GM19351 (cell line): ENCODE measurements at regions not wholly inside any gene's neighbourhood (a gene's known extent, or its start where the extent isn't known, plus 50 kb on each side); places are given as distances from the start of the nearest gene placed in this dataset.

Source experiments
- ATAC-seq: cut with Tn5 transposase; IDR thresholded peaks from one replicate; pipeline ENCODE4 v1.9.1; 2021; ENCODE audit warnings: mild to moderate bottlenecking, moderate library complexity; ENCODE audit not compliant: unreplicated experiment

DNA sequence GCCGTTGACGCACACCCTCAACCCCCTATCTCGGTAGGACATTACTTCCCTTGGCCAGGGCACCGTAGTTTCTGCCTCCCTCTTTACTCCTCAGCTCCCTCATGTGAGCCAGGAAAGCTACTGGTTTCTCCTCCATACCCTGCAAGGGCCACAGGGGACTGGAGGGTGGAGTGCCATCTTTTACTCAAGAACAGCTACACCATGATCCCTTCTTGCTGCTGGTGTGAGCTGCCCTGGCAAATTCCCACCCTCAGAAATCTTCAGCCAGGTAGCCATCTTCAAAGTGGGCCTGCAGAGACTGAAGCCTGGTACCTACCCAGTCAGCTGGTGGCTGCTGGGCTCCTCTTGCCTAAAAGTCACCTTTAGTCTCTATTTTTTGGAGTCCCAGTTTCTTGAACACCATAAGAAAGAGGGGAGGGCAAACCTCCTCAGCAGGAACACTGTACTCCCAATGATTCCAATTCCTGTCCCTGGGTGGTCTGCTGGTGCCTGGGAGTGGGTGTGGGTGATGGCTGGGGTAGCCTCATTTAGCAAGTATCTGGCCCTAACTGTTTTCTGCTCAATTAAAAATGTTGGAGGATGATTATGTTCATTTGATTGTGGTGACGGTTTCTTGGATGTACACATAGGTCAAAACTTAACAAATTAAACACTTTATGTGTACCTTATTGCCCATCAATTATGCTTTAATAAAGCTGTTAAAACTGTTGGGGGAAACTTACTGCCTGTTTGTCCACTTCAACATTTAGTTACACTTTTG, 105.0 kb upstream of the NPY start:
- no peak for ATAC-seq

GRCh38 chr7:24191362-24191761, 92.6 kb upstream of the NPY start:
- no peak for ATAC-seq

DNA sequence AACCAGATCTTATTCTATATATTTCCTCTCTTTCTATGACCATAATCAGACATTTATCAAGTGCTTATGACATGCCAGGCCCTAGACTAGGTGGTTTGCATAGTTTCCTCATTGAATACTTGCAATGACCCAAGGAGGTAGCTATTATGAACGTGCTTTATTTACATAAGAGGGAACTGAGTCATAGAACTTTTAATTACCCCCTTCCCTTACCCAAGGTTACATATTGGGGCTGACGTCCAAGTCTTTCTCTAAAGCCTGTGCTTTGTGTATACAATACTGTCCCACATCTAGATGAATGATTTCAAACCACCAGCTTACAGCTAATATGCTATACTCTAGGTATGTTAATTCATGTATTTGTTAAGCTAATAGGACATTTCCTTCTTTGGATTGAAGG, 91.9 kb upstream of the NPY start:
- no peak for ATAC-seq

DNA sequence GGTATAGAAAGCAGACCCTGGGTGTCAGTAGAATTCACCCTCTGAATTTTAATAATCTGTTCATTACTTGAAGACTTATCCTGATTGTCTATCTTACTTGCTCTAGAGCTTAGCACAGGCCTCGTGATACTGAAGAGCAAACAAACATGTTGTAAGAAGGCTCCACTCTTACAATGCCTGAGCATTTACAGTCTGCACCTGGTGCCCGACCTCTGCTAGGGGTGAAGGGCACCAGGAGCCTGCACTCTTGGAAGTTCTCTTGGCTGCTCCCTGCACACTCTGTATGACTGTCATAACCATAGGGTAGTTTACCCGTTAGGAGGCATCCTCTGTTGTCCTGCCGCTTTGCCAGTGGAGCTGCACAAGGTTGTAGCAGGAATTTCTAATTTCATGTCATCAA, 91.3 kb upstream of the NPY start:
- no peak for ATAC-seq

- no peak for ATAC-seq
Observed at GRCh38 chr7:24197852-24198251, 86.1 kb upstream of the NPY start.

DNA sequence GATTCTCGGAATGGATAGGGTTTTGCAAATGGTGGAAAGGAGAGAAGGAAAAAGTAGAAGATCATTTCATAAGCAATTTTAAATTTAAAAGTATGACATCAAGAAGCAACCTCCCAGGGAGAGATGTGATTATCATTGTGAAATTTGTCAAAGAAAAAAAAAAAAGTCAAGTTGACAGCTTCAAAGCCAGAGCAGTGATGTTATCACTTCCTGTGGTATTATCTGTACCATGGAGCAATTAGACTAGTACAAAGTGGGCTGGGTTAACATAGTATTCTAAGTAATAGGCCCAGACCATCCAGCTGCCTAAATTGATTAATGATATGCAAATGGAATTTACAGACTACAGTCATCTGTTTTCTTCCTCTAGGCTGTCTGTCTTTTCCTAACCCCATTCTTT, 84.0 kb upstream of the NPY start:
- no peak for ATAC-seq

DNA sequence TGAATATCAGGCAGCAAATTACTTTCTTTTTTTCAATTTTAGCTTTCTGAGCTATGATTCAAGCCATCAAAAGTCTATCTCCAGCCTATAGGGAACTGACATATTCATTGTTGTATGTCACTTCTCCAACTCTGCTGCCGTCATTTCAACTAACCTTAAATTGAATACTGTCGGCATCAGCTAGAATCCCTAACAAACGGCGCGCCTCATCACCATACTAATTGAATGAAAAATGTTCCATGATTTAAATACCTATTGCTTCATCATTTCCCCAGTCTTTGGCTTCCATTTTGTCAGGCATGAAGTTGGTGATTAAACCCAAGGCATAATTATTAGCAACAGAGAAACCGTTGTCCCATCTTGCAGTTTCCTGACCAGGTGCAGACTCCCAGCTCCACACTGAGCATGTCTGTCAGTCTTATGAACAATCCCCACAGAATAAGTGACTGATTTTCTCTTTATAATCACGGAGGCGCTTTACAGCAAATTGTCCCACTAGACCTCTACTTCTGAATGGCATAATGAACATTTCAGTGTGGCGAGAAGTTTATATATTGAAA, 83.5 kb upstream of the NPY start:
- no peak for ATAC-seq

- no peak for ATAC-seq
Observed at GRCh38 chr7:24201226-24201625, 82.8 kb upstream of the NPY start.

DNA sequence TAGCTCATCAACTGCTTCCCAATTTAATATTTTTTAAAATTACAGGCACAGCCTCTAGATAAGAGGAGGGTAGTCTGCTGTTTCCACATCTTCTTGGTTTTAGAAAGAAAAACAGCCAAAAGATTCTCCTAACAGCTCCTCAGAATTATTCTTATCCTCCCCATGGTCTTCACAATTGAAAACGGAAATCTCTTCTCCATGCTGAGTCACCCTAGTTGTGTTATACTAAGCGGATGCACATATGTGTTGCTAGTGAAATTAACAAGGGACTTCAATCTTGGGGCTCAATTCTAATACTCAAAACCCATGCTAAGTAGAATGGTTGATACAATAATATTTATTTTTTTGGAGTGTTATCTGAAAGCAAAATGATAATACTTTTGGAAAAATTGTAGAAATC, 71.9 kb upstream of the NPY start:
- ATAC-seq = no peak

DNA sequence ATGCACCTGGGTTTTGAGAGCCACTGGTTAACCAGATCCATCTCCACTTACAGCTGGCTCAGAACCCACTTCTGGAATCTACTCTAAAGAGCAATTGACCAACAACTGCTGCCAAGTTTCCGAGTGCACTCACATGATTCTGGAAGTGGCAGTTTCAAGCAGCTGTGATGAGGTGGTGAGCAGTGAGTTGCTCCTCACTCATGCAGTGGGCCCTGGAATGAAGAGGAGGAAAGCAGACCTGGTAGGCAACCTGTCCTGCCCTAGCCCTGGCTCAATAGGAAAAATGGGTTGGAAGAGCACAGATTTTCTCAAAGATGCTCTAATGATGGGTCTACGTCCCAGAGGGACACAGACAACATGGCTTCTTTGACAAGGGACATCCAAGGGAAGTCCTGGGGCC, 70.7 kb upstream of the NPY start:
- ATAC-seq = no peak

DNA sequence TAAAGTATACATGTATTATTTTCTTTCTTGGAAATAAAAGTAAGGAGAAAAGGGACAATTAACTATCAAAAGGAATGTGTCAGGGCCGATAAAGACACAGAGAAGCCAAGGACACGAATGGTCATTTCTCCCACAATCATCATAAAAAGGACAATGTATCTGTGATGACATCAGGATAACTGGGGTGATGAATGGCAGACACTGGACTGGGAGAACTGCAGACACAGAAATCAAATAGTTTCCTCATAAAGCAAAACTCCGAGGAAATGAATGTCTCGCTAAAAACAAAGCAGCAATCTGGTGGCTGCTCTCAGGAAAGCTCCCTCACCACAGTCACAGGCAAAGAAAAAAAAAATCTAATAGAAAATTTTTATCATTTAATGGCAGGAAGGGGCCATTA, 69.3 kb upstream of the NPY start:
- ATAC-seq = no peak

- no peak for ATAC-seq
Observed at GRCh38 chr7:24216576-24217125, 67.3 kb upstream of the NPY start.

DNA sequence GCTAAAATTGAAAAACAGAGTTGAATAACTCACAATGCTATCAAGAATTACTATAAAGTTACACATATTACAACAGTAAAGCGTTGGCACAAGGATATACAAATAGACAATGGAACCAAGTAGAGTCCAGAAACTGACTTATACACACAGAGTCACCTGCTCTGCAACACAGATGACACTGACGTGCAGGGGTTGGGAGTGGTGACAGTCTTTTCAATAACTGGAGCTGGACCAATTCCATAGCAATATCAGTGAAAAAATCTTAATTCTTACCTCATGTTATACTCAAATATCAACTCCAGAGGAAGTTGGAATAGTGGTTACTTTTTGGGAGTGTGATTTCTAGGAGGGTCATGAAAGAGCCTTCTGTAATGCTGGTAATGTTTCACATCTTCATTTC, 62.5 kb upstream of the NPY start:
- ATAC-seq = no peak

- peak; percentile 37 for ATAC-seq
Observed at GRCh38 chr7:24227068-24227467, 56.9 kb upstream of the NPY start.

DNA sequence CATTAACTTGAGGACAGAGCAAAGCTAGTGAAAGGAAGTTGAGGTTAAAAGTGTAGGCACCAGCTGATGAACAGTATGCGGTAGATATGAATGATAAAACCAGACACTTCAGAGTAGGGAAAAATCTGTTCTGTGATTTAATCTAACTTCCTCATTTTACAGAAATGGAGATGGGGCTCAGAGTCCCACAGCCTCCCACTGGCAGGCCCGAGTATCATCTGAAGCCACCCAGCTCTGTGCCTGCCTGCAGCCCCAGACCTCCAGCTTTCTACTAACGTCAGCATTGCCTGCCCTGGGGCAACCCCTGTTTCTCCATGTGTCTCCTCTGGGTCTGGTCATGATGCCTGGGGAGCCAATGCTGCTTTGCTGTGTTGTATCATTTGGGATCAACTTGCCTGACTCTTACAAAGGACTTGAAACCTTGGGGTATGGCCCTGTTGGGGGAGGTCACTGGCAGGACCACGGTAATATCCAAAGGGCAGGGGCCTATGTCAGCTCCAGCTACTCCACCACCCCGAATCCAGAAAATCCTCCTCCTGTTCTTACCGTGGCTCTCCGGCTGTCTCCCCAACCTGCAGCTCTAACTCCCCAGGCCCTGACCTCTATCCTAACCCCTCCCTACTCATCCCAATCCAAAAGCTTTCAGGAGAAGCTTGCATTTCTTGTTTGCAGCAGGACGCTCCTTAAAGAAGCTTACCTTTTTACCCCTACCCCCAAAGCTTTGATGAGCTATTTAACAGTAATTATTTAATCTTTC, 56.2 kb upstream of the NPY start:
- peak; percentile 93 for ATAC-seq

- ATAC-seq = no peak
Observed at GRCh38 chr7:24229481-24230226, 54.3 kb upstream of the NPY start.

DNA sequence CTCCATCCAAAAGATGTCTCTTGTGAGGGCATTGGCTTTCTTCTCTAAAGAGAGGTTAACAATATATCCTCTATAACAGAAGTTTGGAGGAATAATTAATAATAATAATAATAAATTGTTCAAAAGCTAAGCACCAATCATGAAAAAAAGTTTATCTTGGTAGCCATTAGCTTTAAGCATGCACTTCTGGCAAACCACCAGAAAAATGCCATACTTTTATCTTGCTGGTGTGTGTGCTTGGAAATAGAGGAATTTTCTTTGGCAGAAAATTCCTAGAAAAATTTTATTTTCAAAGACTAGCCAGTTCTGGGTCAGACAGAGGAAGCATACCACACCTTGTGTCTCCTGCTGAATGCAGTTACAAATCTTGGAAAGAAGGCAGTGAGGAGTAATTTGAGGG, 52.5 kb upstream of the NPY start:
- ATAC-seq = no peak

GRCh38 chr7:24233386-24233785, 50.6 kb upstream of the NPY start:
- ATAC-seq = no peak
